ENCODE measurements at regions not wholly inside any gene's neighbourhood (a gene's known extent, or its start where the extent isn't known, plus 50 kb on each side); places are given as distances from the start of the nearest gene placed in this dataset.
"Not testable (repeated sequence)": the region's sequence is repeated elsewhere in the genome, so short reads cannot be mapped to it uniquely, and the experiment has no call there.

DNA sequence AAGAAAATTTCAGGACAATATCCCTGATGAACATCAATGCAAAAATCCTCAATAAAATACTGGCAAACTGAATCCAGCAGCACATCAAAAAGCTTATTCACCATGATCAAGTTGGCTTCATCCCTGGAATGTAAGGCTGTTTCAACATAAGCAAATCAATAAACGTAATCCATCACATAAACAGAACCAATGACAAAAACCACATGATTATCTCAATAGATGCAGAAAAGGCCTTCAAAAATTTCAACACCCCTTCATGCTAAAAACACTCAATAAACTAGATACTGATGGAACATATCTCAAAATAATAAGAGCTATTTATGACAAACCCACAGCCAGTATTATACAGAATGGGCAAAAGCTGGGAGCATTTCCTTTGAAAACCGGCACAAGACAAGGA lies 177.7 kb downstream of the PCDH18 start:
- TF ChIP-seq, protein P1, sequence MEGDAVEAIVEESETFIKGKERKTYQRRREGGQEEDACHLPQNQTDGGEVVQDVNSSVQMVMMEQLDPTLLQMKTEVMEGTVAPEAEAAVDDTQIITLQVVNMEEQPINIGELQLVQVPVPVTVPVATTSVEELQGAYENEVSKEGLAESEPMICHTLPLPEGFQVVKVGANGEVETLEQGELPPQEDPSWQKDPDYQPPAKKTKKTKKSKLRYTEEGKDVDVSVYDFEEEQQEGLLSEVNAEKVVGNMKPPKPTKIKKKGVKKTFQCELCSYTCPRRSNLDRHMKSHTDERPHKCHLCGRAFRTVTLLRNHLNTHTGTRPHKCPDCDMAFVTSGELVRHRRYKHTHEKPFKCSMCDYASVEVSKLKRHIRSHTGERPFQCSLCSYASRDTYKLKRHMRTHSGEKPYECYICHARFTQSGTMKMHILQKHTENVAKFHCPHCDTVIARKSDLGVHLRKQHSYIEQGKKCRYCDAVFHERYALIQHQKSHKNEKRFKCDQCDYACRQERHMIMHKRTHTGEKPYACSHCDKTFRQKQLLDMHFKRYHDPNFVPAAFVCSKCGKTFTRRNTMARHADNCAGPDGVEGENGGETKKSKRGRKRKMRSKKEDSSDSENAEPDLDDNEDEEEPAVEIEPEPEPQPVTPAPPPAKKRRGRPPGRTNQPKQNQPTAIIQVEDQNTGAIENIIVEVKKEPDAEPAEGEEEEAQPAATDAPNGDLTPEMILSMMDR (IDR thresholded peaks at IDR 0.05) = not testable (repeated sequence)
- TF ChIP-seq ZFX (IDR thresholded peaks at IDR 0.05; ENCODE audit: borderline replicate concordance) = not testable (repeated sequence)
